Endothelial cell of umbilical vein (primary cell): ENCODE measurements at regions not wholly inside any gene's neighbourhood (a gene's known extent, or its start where the extent isn't known, plus 50 kb on each side); places are given as distances from the start of the nearest gene placed in this dataset.

Source experiments
- BruUV-seq: library from RNA; stranded (reverse); fragments of 400-500 nt; replicated peaks from 2 replicates; lab custom pipeline; 2021; lab: Mats Ljungman, UMichigan
- CTCF ChIA-PET: fragments of 300-600, 350-600 bp; sonication (Branson Sonifier 250); formaldehyde crosslinking; loops from one replicate; lab custom pipeline; 2021; ENCODE audit warnings: antibody characterized with exemption, inconsistent platforms; lab: Charles Lee
- POLR2A ChIA-PET: fragments of 300-600, 350-600 bp; sonication (Branson Sonifier 250); formaldehyde crosslinking; loops from one replicate; lab custom pipeline; 2021; ENCODE audit warnings: antibody characterized with exemption, inconsistent platforms; lab: Charles Lee
- DNase-seq: peaks from one replicate; pipeline ENCODE4 v3.0.0-alpha.2; 2011; ENCODE audit warnings: low read depth, low spot score
- FAIRE-seq: peaks from 2 replicates; lab custom pipeline; 2011; peaks lifted over from hg19 to GRCh38; lab: Jason Lieb, UNC
- H2AFZ ChIP-seq: 2 replicates; pipeline ENCODE4 v1.6.0; 2012; ENCODE audit warnings: low read depth, low read length, control low read depth, inconsistent platforms
- H3K27ac ChIP-seq: 2 replicates; pipeline ENCODE4 v1.5.1; 2011; ENCODE audit warnings: low read depth, mild to moderate bottlenecking, control low read depth, low read length, moderate library complexity; ENCODE audit not compliant: insufficient read depth
- H3K27me3 ChIP-seq, 2 experiments: 2 replicates each; pipeline versions ENCODE4 v1.6.0 to v1.6.1; 2011; ENCODE audit warnings: low read length in 2 of 2, mixed read lengths in 1 of 2; ENCODE audit not compliant: control insufficient read depth in 2 of 2, insufficient read depth in 2 of 2
- H3K36me3 ChIP-seq, 2 experiments: 2 replicates in 1 of 2; 3 replicates in 1 of 2; pipeline ENCODE4 v1.5.1; 2011; ENCODE audit warnings: low read length in 2 of 2, mild to moderate bottlenecking in 1 of 2, moderate library complexity in 1 of 2; ENCODE audit not compliant: control insufficient read depth in 2 of 2, insufficient read depth in 2 of 2; ENCODE audit errors: extremely low read depth in 1 of 2
- H3K4me1 ChIP-seq: 3 replicates; pipeline ENCODE4 v1.5.1; 2011; ENCODE audit warnings: mild to moderate bottlenecking, low read length; ENCODE audit not compliant: control insufficient read depth, insufficient read depth; ENCODE audit errors: extremely low read depth
- H3K4me2 ChIP-seq: 2 replicates; pipeline ENCODE4 v1.6.1; 2011; ENCODE audit warnings: low read length, control low read depth, mixed read lengths; ENCODE audit not compliant: insufficient read depth
- H3K4me3 ChIP-seq, 3 experiments: fragments of 200-600 bp in 1 of 3; sonication (generic), shearing (Covaris generic) in 1 of 3; replicated peaks in 1 of 3; 2 replicates each; pipeline ENCODE4 v1.5.1; 2011 to 2016; ENCODE audit warnings: control low read depth in 3 of 3, low read length in 3 of 3, mild to moderate bottlenecking in 2 of 3, inconsistent platforms in 1 of 3, low read depth in 1 of 3, moderate library complexity in 1 of 3; ENCODE audit not compliant: insufficient read depth in 1 of 3
- H3K79me2 ChIP-seq: 2 replicates; pipeline ENCODE4 v1.6.0; 2012; ENCODE audit warnings: low read length, inconsistent platforms; ENCODE audit not compliant: control insufficient read depth, insufficient read depth
- H3K9ac ChIP-seq: replicated peaks from 2 replicates; pipeline ENCODE3; 2011; ENCODE audit warnings: low read length, control low read depth; ENCODE audit not compliant: insufficient read depth; ENCODE audit errors: extremely low read depth
- H3K9me1 ChIP-seq: replicated peaks from 3 replicates; pipeline ENCODE4 v1.6.0; 2011; ENCODE audit warnings: mild to moderate bottlenecking, low read length; ENCODE audit not compliant: control insufficient read depth, insufficient read depth; ENCODE audit errors: extremely low read depth
- H3K9me3 ChIP-seq: replicated peaks from 2 replicates; pipeline ENCODE4 v1.5.1; 2012; ENCODE audit warnings: low read length, inconsistent platforms; ENCODE audit not compliant: control insufficient read depth, insufficient read depth
- H4K20me1 ChIP-seq: replicated peaks from 2 replicates; pipeline ENCODE3; 2011; ENCODE audit warnings: mild to moderate bottlenecking, low read length; ENCODE audit not compliant: control insufficient read depth, insufficient read depth; ENCODE audit errors: extremely low read depth
- CTCF ChIP-seq, 2 donors: IDR thresholded peaks; 1 replicate in 1 of 2; 2 replicates in 1 of 2; pipeline ENCODE4 v1.5.1; 2011; ENCODE audit warnings: low read length in 2 of 2, mild to moderate bottlenecking in 2 of 2, moderate library complexity in 2 of 2, control low read depth in 1 of 2, inconsistent platforms in 1 of 2, low read depth in 1 of 2; ENCODE audit not compliant: insufficient read depth in 1 of 2; ENCODE audit errors: extremely low read depth in 1 of 2
- EZH2 ChIP-seq: IDR thresholded peaks from 2 replicates; pipeline ENCODE4 v1.6.1; 2012; ENCODE audit warnings: borderline replicate concordance, low read depth, mild to moderate bottlenecking, moderate library complexity, low read length, inconsistent platforms; ENCODE audit not compliant: severe bottlenecking
- FOS ChIP-seq: IDR thresholded peaks from 2 replicates; pipeline ENCODE4 v1.6.1; 2011; ENCODE audit warnings: mild to moderate bottlenecking, low read length, moderate library complexity, borderline replicate concordance; ENCODE audit not compliant: insufficient read depth
- GATA2 ChIP-seq: IDR thresholded peaks from 2 replicates; pipeline ENCODE4 v1.7.0; 2011; ENCODE audit warnings: low read depth, mild to moderate bottlenecking, moderate library complexity, mixed read lengths, low read length; ENCODE audit not compliant: insufficient read length, insufficient read depth
- JUN ChIP-seq: IDR thresholded peaks from 2 replicates; pipeline ENCODE4 v1.6.1; 2011; ENCODE audit warnings: borderline replicate concordance, low read depth; ENCODE audit not compliant: insufficient read length, insufficient read depth
- MAX ChIP-seq: IDR thresholded peaks from 2 replicates; pipeline ENCODE4 v1.6.1; 2011; ENCODE audit not compliant: insufficient read depth, insufficient read length
- MYC ChIP-seq: IDR thresholded peaks from one replicate; pipeline ENCODE4 v1.6.1; 2011; ENCODE audit warnings: mild to moderate bottlenecking, low read depth, low read length
- POLR2A ChIP-seq: IDR thresholded peaks from 2 replicates; pipeline ENCODE4 v1.6.1; 2012; ENCODE audit warnings: low read depth, mild to moderate bottlenecking, control low read depth, low read length
- POLR2AphosphoS5 ChIP-seq: IDR thresholded peaks from 2 replicates; pipeline ENCODE4 v1.6.1; 2012; ENCODE audit warnings: low read depth, mild to moderate bottlenecking, control low read depth, low read length, moderate library complexity; ENCODE audit not compliant: insufficient read depth
- dilution Hi-C: fragments of 300-500 bp; cut with MboI; formaldehyde crosslinking; loops from one replicate; pipeline ENCODE4 v1.15.0; 2019; ENCODE audit warnings: low sequenced_read_pairs; ENCODE audit not compliant: extremely low pct_ligation_motif_present
- intact Hi-C: fragments of 100-400 bp; cut with micrococcal nuclease; formaldehyde crosslinking; loops from one replicate; pipeline ENCODE4 v1.10.0; 2022

GRCh38 chr6:33929575-33930288 is 125.9 kb upstream of the MLN start:
- Histone ChIP-seq H4K20me1 (no peaks in the 10 kb centered on the region), H3K79me2 (no peaks in the 10 kb centered on the region), H3K9ac (no peak overlapping the region), H3K4me1 (no peaks in the 10 kb centered on the region), H3K4me2 (no peak overlapping the region), H2AFZ (no peak overlapping the region), H3K27ac (no peak overlapping the region), H3K27me3 (peaks cover 9 to 10% of the 10 kb centered on the region in 2 experiments), H3K4me3 (no peak overlapping the region), H3K36me3 (no peaks in the 10 kb centered on the region), H3K9me3 (no peaks in the 10 kb centered on the region), H3K9me1 (no peaks in the 10 kb centered on the region)
- TF ChIP-seq EZH2 (no peak), POLR2A (no peak), MYC (no peak), MAX (no peak), GATA2 (no peak), JUN (no peak), POLR2AphosphoS5 (no peak), CTCF (IDR thresholded peaks at IDR 0.05; ENCODE audit: extremely low read depth in 1 of 2, insufficient read depth in 1 of 2, low read depth in 1 of 2, low read length in 2 of 2) (no peak), FOS (no peak)
- FAIRE-seq (no peak), DNase-seq (no peak)
- no TSS peak for BruUV-seq
- dilution Hi-C loops: no loop called here
- ChIA-PET POLR2A (interaction anchor here (0.6 kb wide), 1 partner anchor 134 kb away, joined by 3 read pairs; no protein-coding TSS in a partner anchor), CTCF (no interaction called here)
- intact Hi-C loops: no loop called here
